Aorta (tissue), 5 donors: ENCODE measurements at regions not wholly inside any gene's neighbourhood (a gene's known extent, or its start where the extent isn't known, plus 50 kb on each side); places are given as distances from the start of the nearest gene placed in this dataset.
"Not testable (repeated sequence)": the region's sequence is repeated elsewhere in the genome, so short reads cannot be mapped to it uniquely, and the experiment has no call there.

Experiments used
- ATAC-seq: fragments of 200-7000 bp; cut with Tn5 transposase; one replicate; pipeline ENCODE4 v1.9.1; 2022; ENCODE audit warnings: moderate library complexity; ENCODE audit not compliant: low FRiP score
- DNase-seq, 2 donors: peaks; one replicate each; pipeline ENCODE4 v3.0.0-alpha.2; 2020
- H3K27ac ChIP-seq, 2 donors: one replicate each; pipeline ENCODE4 v1.5.1; 2013; ENCODE audit warnings: low read length in 2 of 2, mild to moderate bottlenecking in 2 of 2, moderate library complexity in 2 of 2, control low read depth in 1 of 2, inconsistent platforms in 1 of 2, low read depth in 1 of 2
- H3K27me3 ChIP-seq, 2 donors: one replicate each; pipeline ENCODE4 v1.6.1; 2013; ENCODE audit warnings: control low read depth in 1 of 2, low read length in 1 of 2, mild to moderate bottlenecking in 1 of 2, moderate library complexity in 1 of 2; ENCODE audit not compliant: insufficient read depth in 2 of 2, control insufficient read depth in 1 of 2
- H3K36me3 ChIP-seq, 2 donors: one replicate each; pipeline ENCODE4 v1.6.1; 2013; ENCODE audit warnings: control low read depth in 1 of 2, low read length in 1 of 2, mild to moderate bottlenecking in 1 of 2; ENCODE audit not compliant: insufficient read depth in 2 of 2, control insufficient read depth in 1 of 2
- H3K4me1 ChIP-seq, 2 donors: one replicate each; pipeline ENCODE4 v1.6.1; 2013; ENCODE audit warnings: low read length in 2 of 2, control low read depth in 1 of 2, mild to moderate bottlenecking in 1 of 2, moderate library complexity in 1 of 2; ENCODE audit not compliant: insufficient read depth in 2 of 2, control insufficient read depth in 1 of 2
- H3K4me3 ChIP-seq, 2 donors: one replicate each; pipeline ENCODE4 v1.5.1; 2013; ENCODE audit warnings: low read length in 2 of 2, control low read depth in 1 of 2, mild to moderate bottlenecking in 1 of 2
- H3K9me3 ChIP-seq: one replicate; pipeline ENCODE4 v1.6.1; 2013; ENCODE audit warnings: mild to moderate bottlenecking, low read length; ENCODE audit not compliant: control insufficient read depth
- WGBS, 2 donors: extraction: QIAGEN DNeasy Blood & Tissue Kit; methylation state at CpG; one replicate each; pipeline ENCODE4 v1.1.7; 2013; 5-methylcytosine and 5-hydroxymethylcytosine counted together
- intact Hi-C, 2 donors: fragments of 100-400 bp; cut with DNase I; formaldehyde crosslinking; loops; one replicate each; pipeline versions ENCODE4 v1.14.2 to v1.15.0; 2022
- donor health status: healthy with polysubstance abuse.
- donor health status: Bipolar disorder and iron deficiency.
- donor health status: DM: no; HTN: no; CAD: no.
- donor health status: DM: no; HTN: no; CAD: no.
- donor health status: DM: yes; HTN: yes; CAD: no.

DNA sequence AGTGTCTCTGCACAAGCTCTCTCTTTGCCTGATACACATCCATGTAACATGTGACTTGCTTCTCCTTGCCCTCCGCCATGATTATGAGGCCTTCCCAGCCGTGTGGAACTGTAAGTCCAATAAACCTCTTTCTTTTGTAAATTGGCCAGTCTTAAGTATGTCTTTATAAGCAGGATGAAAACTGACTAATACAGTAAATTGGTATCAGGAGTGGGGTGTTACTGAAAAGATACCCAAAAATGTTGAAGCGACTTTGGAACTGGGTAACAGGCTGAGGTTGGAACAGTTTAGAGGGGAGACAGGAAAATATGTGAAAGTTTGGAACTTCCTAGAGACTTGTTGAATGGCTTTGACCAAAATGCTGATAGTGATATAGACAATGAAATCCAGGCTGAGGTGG lies 346.9 kb downstream of the ZNF248 start:
- H3K27ac ChIP-seq, H3K4me3 ChIP-seq, H3K36me3 ChIP-seq, intact Hi-C loops, ATAC-seq, DNase-seq, H3K27me3 ChIP-seq, H3K9me3 ChIP-seq, H3K4me1 ChIP-seq: not testable (repeated sequence)
- 81 to 84% methylated on average over 3 of the region's 3 CpGs for WGBS, 2 donors

DNA sequence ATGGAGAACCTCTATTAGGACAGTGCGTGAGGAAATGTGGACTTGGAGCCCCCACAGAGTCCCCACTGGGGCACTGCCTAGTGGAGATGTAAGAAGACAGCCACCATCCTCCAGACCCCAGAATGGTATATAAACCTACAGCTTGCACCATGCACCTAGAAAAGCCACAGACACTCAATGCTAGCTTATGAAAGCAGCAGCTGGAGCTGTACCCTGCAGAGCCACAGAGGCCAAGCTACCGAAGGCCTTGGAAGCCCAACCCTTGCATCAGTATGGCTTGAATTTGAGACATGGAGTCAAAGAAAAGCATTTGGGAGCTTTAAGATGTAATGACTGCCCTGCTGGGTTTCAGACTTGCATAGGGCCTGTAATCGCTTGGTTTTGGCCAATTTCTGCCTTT lies 361.3 kb downstream of the ZNF248 start:
- no peak overlapping the region for H3K27ac ChIP-seq
- DNase-seq (no peak), ATAC-seq (no peak)
- no peaks in the 10 kb centered on the region for H3K9me3 ChIP-seq
- H3K4me3 ChIP-seq, result no peak overlapping the region
- WGBS, 2 donors, result 73 to 75% methylated on average over 3 of the region's 3 CpGs
- H3K27me3 ChIP-seq, result no peaks in the 10 kb centered on the region
- no peaks in the 10 kb centered on the region for H3K36me3 ChIP-seq
- no peaks in the 10 kb centered on the region for H3K4me1 ChIP-seq
- intact Hi-C loops, result no loop called here

DNA sequence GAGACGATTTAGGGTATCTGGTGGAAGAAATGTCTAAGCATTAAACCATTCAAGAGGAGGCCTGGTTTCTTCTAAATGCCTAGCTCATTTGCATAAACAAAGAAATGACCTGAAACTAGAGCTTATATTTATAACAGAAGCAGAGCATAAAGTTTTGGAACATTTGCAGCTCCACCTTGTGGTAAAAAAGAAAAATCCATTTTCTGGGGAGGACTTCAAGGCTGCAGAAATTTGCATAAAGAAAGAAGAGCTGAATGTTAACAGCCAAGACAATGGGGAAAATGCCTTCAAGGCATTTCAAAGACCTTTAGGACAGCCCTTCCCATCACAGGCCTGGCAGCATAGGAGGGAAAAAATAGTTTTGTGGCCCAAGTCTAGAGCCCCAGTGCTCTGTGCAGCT lies 362.0 kb downstream of the ZNF248 start:
- intact Hi-C loops, result no loop called here
- no peaks in the 10 kb centered on the region for H3K36me3 ChIP-seq
- no peak overlapping the region for H3K4me3 ChIP-seq
- H3K27ac ChIP-seq, result no peak overlapping the region
- H3K9me3 ChIP-seq, result no peaks in the 10 kb centered on the region
- no peaks in the 10 kb centered on the region for H3K27me3 ChIP-seq
- ATAC-seq (no peak), DNase-seq (no peak)
- WGBS, 2 donors, result 59 to 85% methylated on average over 1 of the region's 1 CpG
- H3K4me1 ChIP-seq, result no peaks in the 10 kb centered on the region

DNA sequence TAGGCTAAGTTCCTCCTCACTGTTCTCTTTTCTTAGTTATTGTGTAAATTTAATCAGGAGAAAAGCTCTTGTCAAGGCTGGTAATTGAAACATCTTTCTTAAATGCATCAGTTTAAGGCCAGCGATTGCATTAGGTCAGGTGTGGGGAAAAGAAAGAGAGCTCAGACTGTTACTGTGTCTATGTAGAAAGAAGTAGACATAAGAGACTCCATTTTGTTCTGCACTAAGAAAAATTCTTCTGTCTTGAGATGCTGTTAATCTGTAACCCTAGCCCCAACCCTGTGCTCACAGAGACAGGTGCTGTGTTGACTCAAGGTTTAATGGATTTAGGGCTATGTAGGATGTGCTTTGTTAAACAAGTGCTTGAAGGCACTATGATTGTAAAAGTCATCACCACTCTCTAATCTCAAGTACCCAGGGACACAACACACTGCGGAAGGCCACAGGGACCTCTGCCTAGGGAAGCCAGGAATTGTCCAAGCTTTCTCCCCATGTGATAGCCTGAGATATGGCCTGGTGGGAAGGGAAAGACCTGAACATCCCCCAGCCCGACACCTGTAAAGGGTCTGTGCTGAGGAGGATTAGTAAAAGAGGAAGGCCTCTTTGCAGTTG lies 364.1 kb downstream of the ZNF248 start:
- H3K27ac ChIP-seq, H3K27me3 ChIP-seq, H3K9me3 ChIP-seq, H3K36me3 ChIP-seq, intact Hi-C loops, ATAC-seq, H3K4me1 ChIP-seq, DNase-seq, H3K4me3 ChIP-seq: not testable (repeated sequence)
- 83 to 88% methylated on average over 3 of the region's 3 CpGs for WGBS, 2 donors

DNA sequence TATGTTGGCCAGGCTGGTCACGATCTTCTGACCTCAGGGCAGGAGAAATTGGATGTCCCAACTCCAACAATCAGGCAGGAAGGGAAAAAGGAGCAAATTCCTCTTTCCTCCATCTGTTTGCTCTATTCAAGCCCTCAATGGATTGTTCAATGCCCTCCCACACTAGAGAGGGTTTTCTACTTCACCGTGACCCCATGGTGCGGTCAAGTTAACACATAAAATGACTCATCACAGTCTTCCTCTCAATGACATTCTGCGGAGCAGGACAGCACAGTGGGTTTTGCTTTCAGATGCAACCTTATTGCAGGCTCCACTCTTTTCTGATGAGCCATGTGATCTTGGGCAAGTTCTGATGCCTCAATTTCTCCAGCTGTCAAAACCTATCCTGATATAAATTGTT lies 364.9 kb downstream of the ANKRD30A start:
- intact Hi-C loops, result no loop called here
- H3K4me1 ChIP-seq, result no peaks in the 10 kb centered on the region
- H3K27me3 ChIP-seq, result no peaks in the 10 kb centered on the region
- DNase-seq (no peak), ATAC-seq (no peak)
- WGBS, 2 donors, result 91 to 92% methylated on average over 4 of the region's 4 CpGs
- no peaks in the 10 kb centered on the region for H3K9me3 ChIP-seq
- no peak overlapping the region for H3K27ac ChIP-seq
- no peak overlapping the region for H3K4me3 ChIP-seq
- H3K36me3 ChIP-seq, result no peaks in the 10 kb centered on the region

DNA sequence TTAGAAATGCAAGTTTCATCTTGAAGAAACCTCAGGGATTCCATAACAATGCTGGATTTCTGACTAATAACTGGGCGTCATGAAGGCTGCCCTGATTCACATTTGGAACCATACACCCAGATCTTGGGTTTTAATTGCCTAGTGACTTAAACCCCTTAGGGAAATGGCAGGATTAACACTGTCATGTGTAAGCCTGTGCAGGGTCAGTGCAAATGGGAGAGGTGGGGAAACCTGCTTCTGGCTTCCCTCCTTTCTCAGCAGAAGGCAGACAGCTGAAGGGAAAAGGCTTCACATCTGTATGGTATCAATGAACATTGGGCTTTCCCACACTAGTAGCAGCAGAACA lies 364.2 kb downstream of the ANKRD30A start:
- Histone ChIP-seq H3K36me3 (no peaks in the 10 kb centered on the region), H3K9me3 (no peaks in the 10 kb centered on the region), H3K27ac (no peak overlapping the region), H3K4me1 (no peaks in the 10 kb centered on the region), H3K27me3 (no peaks in the 10 kb centered on the region), H3K4me3 (no peak overlapping the region)
- intact Hi-C loops, result no loop called here
- 78 to 87% methylated on average over 1 of the region's 1 CpG for WGBS, 2 donors
- ATAC-seq (no peak), DNase-seq (no peak)

DNA sequence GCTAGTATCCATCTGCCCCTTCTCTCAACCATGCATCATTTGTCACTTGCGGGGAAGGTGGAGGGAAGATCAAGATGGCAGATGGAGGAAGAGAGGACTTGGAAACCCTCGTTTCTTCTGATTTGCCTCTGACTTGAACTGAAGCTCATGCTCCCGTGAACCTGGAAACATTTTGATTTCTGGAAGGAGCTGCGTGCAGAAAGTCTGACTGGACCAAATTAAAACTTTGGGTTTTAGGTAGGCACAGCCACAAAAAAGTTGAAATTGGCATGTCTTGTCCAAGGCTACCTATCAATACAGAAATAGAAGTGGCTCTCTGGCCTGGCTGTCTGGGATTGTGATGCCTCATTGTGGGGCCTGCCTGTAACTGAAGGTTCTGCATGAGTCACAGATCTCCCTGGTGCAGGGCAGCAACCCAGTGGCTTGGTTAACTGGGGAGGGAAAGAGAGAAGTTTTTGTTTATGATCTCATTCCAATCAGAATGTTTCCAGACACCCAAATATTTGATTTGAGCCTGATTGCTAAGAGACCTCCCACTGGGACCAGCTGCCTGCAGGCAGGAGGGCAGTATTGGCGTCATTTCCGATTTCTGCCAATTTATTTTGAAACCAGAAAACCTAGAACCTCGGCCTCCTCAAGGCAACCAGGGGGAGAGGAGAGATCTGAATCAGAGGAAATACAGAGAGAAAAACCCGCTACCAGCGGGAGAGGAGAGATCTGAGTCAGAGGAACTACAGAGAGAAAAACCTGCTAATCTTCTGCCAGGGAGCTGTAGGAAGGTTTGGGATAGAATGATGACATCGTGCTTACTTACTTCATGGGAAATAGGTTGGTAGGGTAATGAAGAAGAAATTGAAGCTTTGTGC lies 363.6 kb downstream of the ANKRD30A start:
- H3K4me1 ChIP-seq, result no peaks in the 10 kb centered on the region
- no peak for DNase-seq
- H3K36me3 ChIP-seq, result no peaks in the 10 kb centered on the region
- H3K9me3 ChIP-seq, result no peaks in the 10 kb centered on the region
- H3K4me3 ChIP-seq, result no peak overlapping the region
- 73 to 77% methylated on average over 10 of the region's 10 CpGs for WGBS, 2 donors
- intact Hi-C loops, result no loop called here
- H3K27ac ChIP-seq, result no peak overlapping the region
- no peak for ATAC-seq
- no peaks in the 10 kb centered on the region for H3K27me3 ChIP-seq

DNA sequence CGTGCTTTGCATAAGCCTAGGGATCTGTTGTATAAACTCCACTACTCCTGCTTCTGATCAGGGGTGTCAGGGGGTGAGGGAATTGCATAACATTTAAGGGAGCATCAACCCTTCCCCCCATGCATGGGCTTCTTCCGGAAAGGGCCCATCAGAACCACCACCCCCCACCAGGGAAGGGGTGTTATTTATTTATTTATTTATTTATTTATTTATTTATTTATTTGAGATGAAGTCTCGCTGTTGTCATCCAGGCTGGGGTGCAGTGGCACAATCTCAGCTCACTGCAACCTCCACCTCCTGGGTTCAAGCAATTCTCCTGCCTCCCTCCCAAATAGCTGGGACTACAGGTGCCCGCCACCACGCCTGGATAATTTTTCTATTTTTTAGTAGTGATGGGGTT lies 355.2 kb downstream of the ANKRD30A start:
- intact Hi-C loops, H3K36me3 ChIP-seq, H3K27me3 ChIP-seq, DNase-seq, H3K9me3 ChIP-seq, H3K27ac ChIP-seq, H3K4me3 ChIP-seq, ATAC-seq, H3K4me1 ChIP-seq: not testable (repeated sequence)
- 83 to 88% methylated on average over 5 of the region's 5 CpGs for WGBS, 2 donors

DNA sequence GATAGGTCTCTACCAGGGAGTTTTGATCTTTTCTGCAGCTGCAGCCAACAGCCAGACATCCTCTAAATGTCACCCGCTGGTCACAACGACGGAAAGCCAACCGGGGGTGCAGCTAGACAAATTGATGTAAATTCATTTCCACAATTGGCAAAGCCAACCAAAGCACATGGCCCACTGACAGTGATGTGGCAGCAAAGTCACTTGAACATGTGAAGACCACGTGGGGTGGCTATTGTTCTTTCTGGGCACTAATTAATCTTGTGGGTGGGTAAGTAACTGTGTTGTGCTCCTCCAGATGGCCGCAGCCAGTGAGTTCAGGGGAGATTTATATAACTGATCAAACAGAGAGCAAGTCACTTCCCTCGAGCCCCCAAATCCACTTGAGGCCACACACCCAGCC lies 354.1 kb downstream of the ANKRD30A start:
- H3K9me3 ChIP-seq, result no peaks in the 10 kb centered on the region
- no peaks in the 10 kb centered on the region for H3K27me3 ChIP-seq
- DNase-seq (no peak), ATAC-seq (no peak)
- WGBS, 2 donors, result 76 to 82% methylated on average over 7 of the region's 7 CpGs
- intact Hi-C loops, result no loop called here
- H3K4me3 ChIP-seq, result no peak overlapping the region
- no peaks in the 10 kb centered on the region for H3K36me3 ChIP-seq
- no peaks in the 10 kb centered on the region for H3K4me1 ChIP-seq
- no peak overlapping the region for H3K27ac ChIP-seq
